Activated CD4-positive, alpha-beta T cell treated with anti-CD3 and anti-CD28 coated beads for 1 hour (primary cell): ENCODE measurements at regions not wholly inside any gene's neighbourhood (a gene's known extent, or its start where the extent isn't known, plus 50 kb on each side); places are given as distances from the start of the nearest gene placed in this dataset.
A peak's percentile ranks its signal among the peaks of the same experiment; 100 is the strongest.
"Not testable (repeated sequence)": the region's sequence is repeated elsewhere in the genome, so short reads cannot be mapped to it uniquely, and the experiment has no call there.

Experiments
- DNase-seq: peaks from one replicate; pipeline ENCODE4 v3.0.0-alpha.2; 2020

- DNase-seq: no peak
Measured at GRCh38 chr2:446963-447530, 159.2 kb upstream of the ALKAL2 start.

GRCh38 chr2:446303-446874, 158.5 kb upstream of the ALKAL2 start:
- DNase-seq: no peak

GRCh38 chr2:445896-446295, 158.0 kb upstream of the ALKAL2 start:
- DNase-seq: no peak

- DNase-seq: no peak
Measured at GRCh38 chr2:444937-445884, 157.3 kb upstream of the ALKAL2 start.

- no peak for DNase-seq
Measured at GRCh38 chr2:443741-444140, 155.8 kb upstream of the ALKAL2 start.

- no peak for DNase-seq
Measured at GRCh38 chr2:443216-443615, 155.3 kb upstream of the ALKAL2 start.

GRCh38 chr2:441258-442022, 153.5 kb upstream of the ALKAL2 start:
- DNase-seq: no peak

GRCh38 chr2:440403-440740, 152.5 kb upstream of the ALKAL2 start:
- DNase-seq: no peak

- DNase-seq: no peak
Measured at GRCh38 chr2:439556-440402, 151.9 kb upstream of the ALKAL2 start.

- no peak for DNase-seq
Measured at GRCh38 chr2:439077-439476, 151.2 kb upstream of the ALKAL2 start.

GRCh38 chr2:437756-438393, 150.0 kb upstream of the ALKAL2 start:
- peak; percentile 31 for DNase-seq

- no peak for DNase-seq
Measured at GRCh38 chr2:437180-437579, 149.3 kb upstream of the ALKAL2 start.

GRCh38 chr2:436205-436604, 148.3 kb upstream of the ALKAL2 start:
- no peak for DNase-seq

- DNase-seq: no peak
Measured at GRCh38 chr2:434625-435024, 146.7 kb upstream of the ALKAL2 start.

GRCh38 chr2:433216-433615, 145.3 kb upstream of the ALKAL2 start:
- DNase-seq: no peak

- DNase-seq: no peak
Measured at GRCh38 chr2:430291-431040, 142.6 kb upstream of the ALKAL2 start.

- DNase-seq: no peak
Measured at GRCh38 chr2:429575-430254, 141.8 kb upstream of the ALKAL2 start.

GRCh38 chr2:429142-429541, 141.3 kb upstream of the ALKAL2 start:
- DNase-seq: no peak

GRCh38 chr2:428591-428990, 140.7 kb upstream of the ALKAL2 start:
- DNase-seq: no peak

- not testable (repeated sequence) for DNase-seq
Measured at GRCh38 chr2:426696-427095, 138.8 kb upstream of the ALKAL2 start.

GRCh38 chr2:425947-426346, 138.1 kb upstream of the ALKAL2 start:
- DNase-seq: no peak
